Dermis microvascular lymphatic vessel endothelial cell (primary cell): ENCODE measurements at regions not wholly inside any gene's neighbourhood (a gene's known extent, or its start where the extent isn't known, plus 50 kb on each side); places are given as distances from the start of the nearest gene placed in this dataset.
A peak's percentile ranks its signal among the peaks of the same experiment; 100 is the strongest.

Source experiments
- DNase-seq, 2 donors: peaks; one replicate each; pipeline versions ENCODE4 v3.0.0 to v3.0.0-alpha.2; 2010; ENCODE audit warnings: low read depth in 2 of 2

DNA sequence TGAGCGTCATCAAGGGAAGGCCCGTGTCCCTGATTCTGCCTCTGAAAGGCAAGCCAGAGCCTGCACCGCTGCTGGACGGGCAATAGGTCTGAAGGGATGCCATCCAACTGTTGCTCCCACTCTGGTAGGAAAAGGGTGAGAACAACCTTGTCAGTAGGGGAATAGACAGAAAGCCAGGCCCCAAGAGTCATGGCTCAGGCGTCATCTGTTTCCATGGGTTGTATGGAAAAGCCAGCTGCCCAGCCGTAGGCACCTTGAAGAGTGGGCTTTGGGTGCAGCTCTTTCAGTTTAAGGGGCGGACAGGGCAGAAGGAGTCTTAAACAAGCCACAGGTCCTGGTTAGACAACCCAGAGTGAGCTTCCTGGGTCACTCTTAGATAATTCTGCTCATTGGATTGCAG lies 66.5 kb downstream of the RNF6 start:
- DNase-seq, result no peak

DNA sequence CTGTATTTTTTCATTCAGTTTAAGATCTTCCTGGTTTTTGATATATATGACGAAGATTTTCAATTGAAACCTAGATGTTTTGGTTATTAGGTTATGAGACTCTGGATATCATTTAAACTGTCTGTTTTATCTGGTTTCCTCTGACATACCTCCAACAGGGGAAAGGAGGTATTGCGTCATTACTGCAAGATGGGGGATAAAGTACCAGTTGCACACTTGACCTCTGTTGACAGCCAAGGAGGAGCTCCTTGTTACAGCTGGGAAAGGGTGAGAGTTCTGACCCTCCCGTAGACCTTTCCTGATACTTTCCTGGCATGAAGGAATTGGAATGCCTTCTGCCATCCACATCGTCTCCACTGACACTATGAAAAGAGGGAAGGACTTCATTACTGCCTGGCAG lies 82.0 kb upstream of the SHISA2 start:
- DNase-seq, result no peak

DNA sequence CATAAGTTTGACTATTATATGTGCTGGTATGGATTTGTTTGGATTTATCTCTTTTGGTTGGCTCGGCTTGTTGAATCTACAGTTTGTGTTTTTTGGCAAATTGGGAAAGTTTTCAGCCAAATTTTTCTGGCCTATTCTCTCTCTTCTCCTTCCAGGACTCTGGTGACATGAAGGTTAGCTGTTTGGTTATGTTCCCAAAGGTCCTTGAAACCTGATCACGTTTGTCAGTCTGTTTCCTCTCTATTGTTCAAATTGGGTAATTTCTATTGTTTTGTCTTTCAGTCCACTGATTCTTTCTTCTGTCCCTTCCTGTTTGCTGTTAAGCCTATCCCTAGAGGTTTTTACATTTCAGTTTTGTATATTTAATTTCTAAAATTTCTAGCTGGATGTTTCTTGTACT lies 81.5 kb upstream of the SHISA2 start:
- peak; percentile 46 to 61 for DNase-seq

DNA sequence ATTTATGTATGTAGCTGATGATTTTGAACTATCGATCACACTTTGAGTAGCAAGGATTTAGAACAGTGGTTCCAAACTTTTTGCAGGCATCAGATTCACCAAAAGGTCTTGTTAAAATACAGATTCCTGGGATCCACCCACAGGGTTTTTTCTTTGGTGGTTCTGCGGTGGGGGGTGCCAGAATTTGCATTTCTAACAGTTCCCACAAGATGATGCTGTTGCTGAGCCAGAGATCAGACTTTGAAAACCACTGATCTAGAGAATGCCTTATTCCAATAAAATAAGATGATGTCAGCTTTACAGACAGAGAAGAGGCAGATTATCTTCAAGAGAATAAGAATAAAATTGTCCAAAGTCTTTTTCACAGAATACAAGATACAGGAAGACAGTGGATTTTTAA lies 80.9 kb upstream of the SHISA2 start:
- peak; percentile 12 to 19 for DNase-seq

DNA sequence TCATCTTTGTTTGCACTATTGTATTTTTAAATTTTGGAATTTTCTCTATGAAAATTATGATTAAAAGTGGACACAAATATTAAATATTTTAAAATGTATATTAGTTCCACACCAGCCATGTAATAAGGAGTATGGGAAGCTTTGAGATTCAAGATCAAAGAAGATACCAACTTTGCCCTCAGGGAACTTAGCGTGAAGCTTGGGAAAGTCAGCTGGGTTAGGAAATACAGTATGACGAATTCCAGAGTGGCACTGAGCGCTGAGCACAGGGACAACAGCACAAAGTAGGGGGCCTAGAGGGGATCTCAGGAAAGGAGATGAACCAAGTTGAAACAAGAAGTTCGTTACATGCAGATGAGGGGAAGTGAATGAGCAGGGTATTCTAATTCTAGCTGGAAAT lies 76.9 kb upstream of the SHISA2 start:
- no peak for DNase-seq

DNA sequence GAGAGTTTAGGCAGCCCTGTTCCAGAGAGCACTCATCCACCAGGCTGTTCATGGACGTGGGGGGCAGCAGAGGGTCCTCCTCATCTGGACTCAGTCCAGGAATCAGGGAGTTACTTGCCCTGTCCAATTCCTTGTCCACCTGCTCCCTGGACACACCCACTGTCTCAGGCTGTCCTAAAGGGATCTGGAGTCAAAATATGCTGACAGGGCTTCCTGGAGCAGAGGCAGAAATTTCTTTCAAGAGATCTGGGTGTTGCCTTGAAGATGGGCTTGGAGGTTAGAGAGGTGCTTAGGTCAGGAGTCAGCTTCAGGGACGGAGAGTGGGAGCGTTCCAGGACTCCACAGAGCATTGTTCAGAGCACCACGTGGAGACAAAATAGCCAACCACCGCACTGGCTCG lies 65.8 kb upstream of the SHISA2 start:
- no peak for DNase-seq

DNA sequence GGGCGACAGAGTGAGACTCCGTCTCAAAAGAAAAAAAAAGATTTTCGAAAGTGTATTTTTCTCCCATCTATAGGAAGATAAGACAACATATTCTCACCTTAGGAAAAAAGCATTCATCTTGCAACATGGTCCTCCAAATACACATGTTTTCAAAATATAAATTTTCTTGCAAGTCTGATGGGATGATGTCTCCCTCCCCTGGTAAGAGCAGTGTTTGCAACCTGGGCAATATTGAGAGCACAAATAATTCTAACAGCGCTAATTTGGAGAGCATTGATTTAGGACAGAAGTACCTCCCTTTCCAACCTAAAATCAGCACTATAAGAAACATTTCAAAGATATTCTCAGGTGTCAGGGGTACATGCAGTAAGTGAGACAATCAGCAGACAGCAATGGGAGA lies 61.0 kb upstream of the SHISA2 start:
- no peak for DNase-seq

DNA sequence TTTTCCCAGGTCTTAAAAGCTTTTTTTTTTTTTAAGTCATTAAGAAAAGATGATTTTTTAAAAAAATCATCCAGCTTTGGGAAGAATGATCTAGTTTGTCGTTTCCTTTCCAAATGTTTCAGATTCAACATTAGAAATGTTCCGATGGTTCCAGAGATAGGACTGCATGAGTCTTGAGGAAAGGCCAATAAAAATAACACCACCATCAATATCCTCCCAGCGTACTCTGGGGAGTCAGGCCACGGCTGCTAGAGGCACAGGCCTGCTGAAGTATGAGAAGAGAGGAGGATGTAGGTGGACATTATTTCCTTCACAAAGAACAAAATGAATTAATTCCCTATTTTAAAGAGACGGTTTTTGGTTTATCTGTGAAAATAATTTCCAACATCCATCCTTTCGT lies 60.0 kb upstream of the SHISA2 start:
- no peak for DNase-seq
